ENCODE measurements at regions not wholly inside any gene's neighbourhood (a gene's known extent, or its start where the extent isn't known, plus 50 kb on each side); places are given as distances from the start of the nearest gene placed in this dataset.

GRCh38 chr2:118524911-118525310 is 322.5 kb downstream of the EN1 start:
- no peak for DNase-seq (ENCODE audit: low read depth in 4 of 4, low spot score in 1 of 4)

DNA sequence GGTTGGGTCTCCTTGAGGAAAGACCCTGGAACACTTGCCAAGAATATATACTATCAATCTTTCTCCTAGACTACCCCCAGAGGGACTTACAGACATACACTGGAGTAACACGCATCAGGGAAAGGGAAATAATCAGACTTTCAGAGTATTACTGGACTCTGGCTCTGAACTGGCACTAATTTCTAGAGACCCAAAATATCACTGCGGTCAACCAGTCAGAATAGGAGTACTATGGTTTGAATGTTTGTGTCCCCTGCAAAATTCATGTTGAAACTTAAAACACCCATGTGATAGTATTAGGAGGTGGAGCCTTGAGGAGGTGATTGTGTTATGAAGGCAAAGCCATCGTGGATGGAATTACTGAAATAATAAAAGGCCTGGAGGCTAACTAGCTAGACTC is 323.7 kb downstream of the EN1 start:
- no peak for DNase-seq (ENCODE audit: low read depth in 4 of 4, low spot score in 1 of 4)

DNA sequence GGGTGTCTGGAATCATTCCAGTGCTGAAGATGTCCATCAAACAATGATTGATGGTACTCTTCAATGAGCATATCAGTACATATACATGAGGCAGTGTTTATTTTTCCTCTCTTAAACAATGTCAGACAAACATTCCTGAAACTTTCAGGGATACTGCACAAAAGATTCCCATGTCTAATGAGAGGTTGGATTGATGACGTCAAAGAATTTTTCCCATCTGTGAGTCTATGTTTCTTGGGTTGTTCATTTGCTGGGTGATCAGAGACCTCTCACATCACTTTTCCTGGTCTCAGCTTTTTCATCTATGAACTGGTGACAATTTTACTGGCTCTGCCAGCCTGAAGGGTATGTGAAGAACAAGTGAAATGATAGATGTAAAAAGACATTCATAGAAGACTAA is 325.5 kb downstream of the EN1 start:
- DNase-seq (ENCODE audit: low read depth in 4 of 4, low spot score in 1 of 4), result no peak

DNA sequence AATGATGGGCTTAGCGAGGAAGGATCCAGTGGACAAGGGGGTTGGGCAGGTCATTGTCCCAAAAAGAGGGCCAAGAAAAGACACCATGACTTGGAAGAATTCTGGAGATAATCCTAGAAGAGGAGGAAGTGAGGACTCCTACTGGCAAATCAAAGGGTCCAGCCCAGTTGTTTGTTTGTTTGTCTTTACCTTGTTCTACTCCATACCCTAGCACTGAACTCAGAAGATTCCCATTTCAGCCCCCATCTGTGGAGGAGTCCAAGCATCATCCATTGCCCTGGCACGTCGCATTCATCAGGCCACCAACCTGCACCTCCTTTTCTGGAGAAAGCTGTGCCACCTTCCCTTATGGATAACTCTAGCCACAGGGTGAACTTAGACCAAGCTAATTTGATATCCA is 326.2 kb downstream of the EN1 start:
- DNase-seq (ENCODE audit: low read depth in 4 of 4, low spot score in 1 of 4), result no peak

DNA sequence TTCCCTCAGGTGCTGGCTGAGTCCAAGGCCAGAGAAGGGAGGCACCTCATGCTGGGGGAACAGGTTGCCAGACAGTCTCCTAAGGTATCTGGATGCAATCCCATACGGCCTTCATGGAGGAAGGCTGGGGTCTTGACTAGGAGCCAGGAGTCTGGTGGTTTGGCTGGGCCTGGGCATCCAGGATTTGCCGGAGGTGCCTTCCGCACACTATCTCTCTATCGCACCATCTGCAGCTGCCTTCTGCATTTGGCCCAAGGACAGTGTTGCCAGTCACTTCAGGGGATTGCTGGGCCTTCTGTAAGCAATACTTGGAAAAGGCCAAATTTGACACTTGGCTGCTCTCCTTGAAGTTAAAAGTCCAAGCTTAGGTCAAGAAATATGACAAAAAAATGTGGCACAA is 327.2 kb downstream of the EN1 start:
- DNase-seq (ENCODE audit: low read depth in 4 of 4, low spot score in 1 of 4), result no peak

GRCh38 chr2:118519511-118519910 is 327.9 kb downstream of the EN1 start:
- no peak for DNase-seq (ENCODE audit: low read depth in 4 of 4, low spot score in 1 of 4)

DNA sequence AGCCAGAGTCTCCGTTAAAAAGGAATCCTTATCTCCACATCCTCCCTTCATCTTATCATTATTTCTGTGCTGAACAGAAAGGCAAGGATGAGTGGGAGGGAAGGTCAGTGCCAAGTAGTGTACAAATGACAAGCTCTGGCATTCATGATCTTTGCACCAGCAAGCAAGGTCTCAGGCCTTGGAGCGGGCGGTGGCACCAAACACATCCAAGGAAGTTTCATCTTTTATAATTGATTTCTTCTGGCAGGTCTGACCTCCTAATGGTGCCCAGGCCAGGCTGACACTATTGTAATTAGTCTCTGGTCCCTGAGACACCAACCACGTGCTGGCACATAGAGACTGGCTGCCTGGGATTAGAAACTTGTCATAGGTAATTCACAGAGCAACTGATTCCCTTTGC is 336.6 kb downstream of the EN1 start:
- DNase-seq (ENCODE audit: low read depth in 4 of 4, low spot score in 1 of 4), result no peak

GRCh38 chr2:118509319-118510004 is 338.0 kb downstream of the EN1 start:
- DNase-seq (ENCODE audit: low read depth in 4 of 4, low spot score in 1 of 4), result no peak

GRCh38 chr2:118508282-118508681 is 339.2 kb downstream of the EN1 start:
- DNase-seq (ENCODE audit: low read depth in 4 of 4, low spot score in 1 of 4), result no peak

DNA sequence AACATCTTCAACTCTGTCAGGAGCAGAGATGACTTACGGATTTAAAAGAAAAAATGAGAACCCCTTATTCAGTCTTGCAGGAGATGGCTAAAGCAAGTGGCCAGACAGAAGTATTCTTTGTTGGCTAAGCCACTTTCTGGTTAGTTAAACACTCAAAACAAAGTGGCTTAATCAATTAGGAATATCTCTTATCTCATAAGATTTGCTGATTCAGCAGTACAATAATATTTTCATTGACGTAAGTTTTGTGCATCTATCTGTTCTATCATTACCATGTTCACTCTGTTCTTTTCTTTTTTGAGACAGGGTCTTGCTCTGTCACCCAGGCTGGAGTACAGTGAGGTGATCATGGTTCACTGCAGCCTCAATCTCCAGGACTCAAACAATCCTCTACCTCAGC is 342.0 kb downstream of the EN1 start:
- no peak for DNase-seq (ENCODE audit: low read depth in 4 of 4, low spot score in 1 of 4)

DNA sequence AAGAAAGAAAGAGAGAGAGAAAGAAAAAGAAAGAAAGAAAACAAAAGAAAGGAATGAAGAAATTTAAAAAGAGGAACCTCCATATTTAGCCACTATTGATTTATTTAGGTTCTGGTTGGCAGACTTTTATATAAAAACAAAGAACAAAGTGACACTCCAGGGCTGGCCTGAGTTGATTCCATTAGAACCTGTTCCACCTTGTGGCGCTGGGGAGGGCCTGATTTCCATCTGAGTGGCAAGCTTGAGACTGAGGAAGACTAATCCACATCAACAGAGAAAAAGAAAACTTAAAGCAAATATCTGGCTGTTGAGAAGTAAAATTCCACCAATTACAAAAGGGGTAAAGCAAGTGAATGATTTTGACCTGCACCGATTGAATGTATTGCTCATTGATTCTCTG is 345.3 kb downstream of the EN1 start:
- no peak for DNase-seq (ENCODE audit: low read depth in 4 of 4, low spot score in 1 of 4)

DNA sequence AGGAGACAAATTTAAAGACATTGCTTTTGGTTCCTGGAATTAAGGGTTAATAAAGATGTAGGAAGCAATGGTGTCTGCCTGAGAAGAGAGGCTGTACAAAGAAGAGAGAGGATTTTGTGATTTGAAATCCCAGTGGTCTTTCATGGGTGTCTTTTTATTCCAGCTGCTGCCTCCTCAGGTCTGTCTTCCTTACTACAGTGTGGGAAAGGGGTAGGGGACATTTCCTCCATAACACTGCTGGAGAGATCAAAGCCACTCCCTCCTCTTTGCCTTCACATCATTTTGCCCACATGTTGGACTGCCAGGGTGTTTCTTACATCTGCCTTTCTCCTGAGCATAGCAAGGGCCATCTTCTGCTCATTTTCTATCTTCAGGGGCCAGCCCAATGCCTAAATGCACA is 348.5 kb downstream of the EN1 start:
- DNase-seq (ENCODE audit: low read depth in 4 of 4, low spot score in 1 of 4), result no peak

DNA sequence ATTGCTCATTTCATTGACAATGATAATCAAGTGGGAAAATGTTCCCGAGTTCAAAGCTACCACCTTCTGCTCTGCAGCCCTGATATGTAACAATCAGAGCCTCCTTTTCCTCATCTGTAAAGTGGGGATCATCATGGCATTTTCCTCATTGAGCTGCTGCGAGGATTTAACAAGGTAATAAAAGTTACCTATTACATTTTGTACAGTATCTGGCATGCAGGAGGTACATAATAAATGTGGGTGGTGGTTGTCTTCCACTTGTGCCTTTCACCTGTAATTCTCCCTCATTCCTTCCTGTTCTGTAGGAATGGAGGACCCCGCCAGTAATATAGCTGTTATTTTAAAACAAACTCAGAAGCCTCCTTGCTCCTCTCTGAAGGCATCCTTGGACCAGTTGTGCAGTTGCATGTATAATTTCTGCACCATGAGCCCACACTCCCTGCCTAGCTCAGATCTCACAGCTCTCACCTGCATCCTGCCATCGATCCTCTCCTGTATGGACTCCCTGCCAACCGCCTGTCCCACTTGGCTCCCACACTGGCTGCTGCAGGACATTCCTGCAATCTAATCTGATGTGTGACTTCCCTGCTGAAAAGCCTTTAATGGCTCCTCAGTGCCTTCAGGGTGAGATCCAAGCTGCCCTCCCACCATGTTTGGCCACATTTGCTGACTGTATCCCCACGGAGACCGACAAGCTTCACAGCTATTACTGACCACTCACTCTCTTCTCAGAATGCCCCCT is 350.4 kb downstream of the EN1 start:
- DNase-seq (ENCODE audit: low read depth in 4 of 4, low spot score in 1 of 4), result no peak

DNA sequence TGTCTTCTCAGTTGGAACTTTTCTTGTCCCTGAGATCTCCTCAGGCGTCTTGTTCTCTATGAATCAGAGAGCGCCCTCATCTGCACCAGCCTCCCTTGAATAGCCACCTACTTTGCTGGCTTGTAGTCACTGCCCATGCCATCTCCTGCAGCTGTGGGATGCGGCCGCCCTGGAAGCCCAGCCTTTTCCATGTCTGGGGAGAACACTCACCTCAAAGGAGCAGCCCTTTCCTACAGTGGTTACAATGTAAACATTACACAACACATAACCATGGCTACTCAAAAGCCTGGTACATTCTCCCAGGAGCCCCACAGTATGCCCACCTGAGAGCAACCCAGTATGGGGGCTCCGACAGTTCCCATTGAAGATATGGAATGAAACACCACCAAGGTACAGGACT is 351.0 kb downstream of the EN1 start:
- DNase-seq (ENCODE audit: low read depth in 4 of 4, low spot score in 1 of 4), result no peak

DNA sequence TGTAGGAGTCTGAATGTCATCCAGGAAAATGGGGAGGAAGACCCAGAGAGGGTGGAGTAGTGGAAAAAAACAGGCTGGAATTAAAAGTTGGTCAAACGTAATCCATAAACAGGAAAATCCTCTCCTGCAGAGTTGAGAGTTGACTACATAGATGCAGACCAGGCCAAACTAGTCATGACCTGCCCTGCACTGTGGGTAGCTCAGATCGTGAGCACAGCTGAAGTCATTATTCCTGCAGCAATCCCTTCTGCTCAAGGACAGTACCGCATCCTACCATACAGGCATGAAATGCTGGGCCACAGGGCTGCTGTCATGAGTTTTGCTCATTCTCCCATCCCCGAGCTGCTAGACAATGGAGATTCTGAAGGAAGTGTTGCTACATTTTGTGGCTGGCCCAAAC is 352.2 kb downstream of the EN1 start:
- no peak for DNase-seq (ENCODE audit: low read depth in 4 of 4, low spot score in 1 of 4)

DNA sequence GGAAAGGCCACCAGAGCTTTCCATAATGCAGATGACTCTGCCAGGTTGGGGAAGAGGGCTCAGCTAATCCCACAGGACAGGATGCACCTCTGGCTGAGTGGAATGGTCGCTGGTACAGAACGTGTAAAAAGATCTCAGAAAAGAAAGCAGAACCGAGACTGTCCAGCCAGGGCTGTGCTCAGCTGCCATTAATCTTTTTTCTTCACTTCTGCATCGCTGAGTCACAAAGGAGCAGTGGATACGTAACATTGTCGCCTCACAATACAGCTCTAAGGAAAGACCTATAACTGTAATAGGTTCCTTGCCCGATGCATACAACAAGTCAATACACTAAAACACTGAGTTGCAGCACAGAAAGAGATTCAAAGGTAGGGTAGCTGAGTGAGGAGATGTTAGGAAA is 354.2 kb downstream of the EN1 start:
- no peak for DNase-seq (ENCODE audit: low read depth in 4 of 4, low spot score in 1 of 4)

GRCh38 chr2:118492335-118492734 is 355.1 kb downstream of the EN1 start:
- DNase-seq (ENCODE audit: low read depth in 4 of 4, low spot score in 1 of 4), result no peak

DNA sequence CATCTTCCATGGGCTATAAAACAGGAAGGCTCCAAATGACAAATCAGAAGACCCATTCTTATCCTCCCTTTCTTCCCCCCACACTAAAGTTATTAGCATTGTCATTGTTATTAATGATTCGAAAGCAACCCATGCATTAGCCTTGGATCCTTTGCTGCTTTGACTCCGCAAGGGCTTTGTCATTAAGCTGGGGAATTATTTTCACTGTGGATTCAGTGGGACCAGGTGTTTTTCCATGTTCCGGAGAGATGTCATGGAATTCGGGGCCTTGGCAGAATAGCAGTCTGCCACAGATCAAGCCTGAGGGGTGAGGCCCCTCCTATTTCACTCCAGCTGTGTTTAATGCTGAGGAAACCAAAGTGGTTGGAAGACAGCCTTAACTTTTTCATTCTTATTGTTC is 357.1 kb downstream of the EN1 start:
- DNase-seq (ENCODE audit: low read depth in 4 of 4, low spot score in 1 of 4), result no peak

- DNase-seq (ENCODE audit: low read depth in 4 of 4, low spot score in 1 of 4), result no peak
These were observed 357.6 kb downstream of the EN1 start for GRCh38 chr2:118489712-118490299.

GRCh38 chr2:118481299-118481698 is 366.1 kb downstream of the EN1 start:
- DNase-seq (ENCODE audit: low read depth in 4 of 4, low spot score in 1 of 4), result no peak

DNA sequence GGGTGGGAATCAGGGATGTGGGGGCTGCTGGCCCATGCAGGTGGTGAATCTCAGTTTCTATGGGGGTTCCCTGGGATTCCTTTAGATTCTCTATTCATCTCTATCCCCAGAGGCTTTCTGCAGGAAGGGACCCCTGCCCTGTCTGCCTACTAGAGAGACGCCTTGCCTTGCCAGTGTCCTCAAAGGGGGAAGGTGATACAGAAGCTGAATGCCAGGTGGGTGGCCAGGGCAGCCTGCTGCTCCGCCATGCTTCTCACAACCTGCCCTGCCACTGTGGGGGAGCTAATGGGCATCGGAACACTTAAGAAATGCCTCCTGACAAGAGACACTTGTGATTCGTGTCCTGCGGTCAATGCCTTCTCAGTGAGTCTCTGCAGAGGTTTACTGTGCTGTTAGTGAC is 368.4 kb downstream of the EN1 start:
- DNase-seq (ENCODE audit: low read depth in 4 of 4, low spot score in 1 of 4), result no peak

- no peak for DNase-seq (ENCODE audit: low read depth in 4 of 4, low spot score in 1 of 4)
These were observed 370.2 kb downstream of the EN1 start for GRCh38 chr2:118477111-118477862.
